Renal cortical epithelial cell (primary cell): ENCODE measurements at regions not wholly inside any gene's neighbourhood (a gene's known extent, or its start where the extent isn't known, plus 50 kb on each side); places are given as distances from the start of the nearest gene placed in this dataset.
A peak's percentile ranks its signal among the peaks of the same experiment; 100 is the strongest.

Experiments used
- DNase-seq: peaks from one replicate; pipeline ENCODE4 v3.0.0-alpha.2; 2011; ENCODE audit warnings: low read depth

- DNase-seq: no peak
Observed at GRCh38 chr3:3629911-3630310, 169.3 kb upstream of the LRRN1 start.

DNA sequence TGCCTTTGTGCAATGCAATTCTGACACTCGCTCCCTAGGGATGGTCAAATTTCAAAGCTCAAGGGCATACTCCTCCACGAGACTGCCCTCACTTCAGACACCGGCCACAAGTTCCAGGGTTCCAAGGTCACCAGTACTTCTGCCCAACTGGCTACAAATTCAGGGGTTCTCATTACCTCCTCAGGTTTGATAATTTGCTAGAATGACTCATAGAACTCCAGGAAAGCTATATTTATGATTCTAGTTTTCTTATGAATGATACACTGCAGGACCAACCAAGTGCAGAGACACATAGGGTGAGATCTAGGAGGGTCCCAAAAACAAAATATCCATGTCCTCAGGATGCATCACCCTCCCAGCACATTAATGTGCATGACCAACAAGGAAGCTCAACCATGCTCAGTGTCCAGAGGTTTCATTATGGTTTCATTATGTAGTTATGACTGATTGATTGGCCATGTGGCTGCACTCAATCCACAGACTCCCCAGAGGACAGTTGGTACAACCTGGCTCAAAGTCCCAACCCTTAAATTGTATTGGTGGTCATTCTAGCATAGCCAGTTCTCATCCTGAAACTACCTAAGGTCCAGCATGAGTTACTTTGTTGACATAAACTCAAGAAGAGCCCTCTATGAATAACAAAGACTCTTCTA, 170.4 kb upstream of the LRRN1 start:
- no peak for DNase-seq

GRCh38 chr3:3627114-3627513, 172.1 kb upstream of the LRRN1 start:
- peak; percentile 16 for DNase-seq

GRCh38 chr3:3625544-3626271, 173.5 kb upstream of the LRRN1 start:
- DNase-seq: no peak

- DNase-seq: no peak
Observed at GRCh38 chr3:3619815-3620214, 179.4 kb upstream of the LRRN1 start.

DNA sequence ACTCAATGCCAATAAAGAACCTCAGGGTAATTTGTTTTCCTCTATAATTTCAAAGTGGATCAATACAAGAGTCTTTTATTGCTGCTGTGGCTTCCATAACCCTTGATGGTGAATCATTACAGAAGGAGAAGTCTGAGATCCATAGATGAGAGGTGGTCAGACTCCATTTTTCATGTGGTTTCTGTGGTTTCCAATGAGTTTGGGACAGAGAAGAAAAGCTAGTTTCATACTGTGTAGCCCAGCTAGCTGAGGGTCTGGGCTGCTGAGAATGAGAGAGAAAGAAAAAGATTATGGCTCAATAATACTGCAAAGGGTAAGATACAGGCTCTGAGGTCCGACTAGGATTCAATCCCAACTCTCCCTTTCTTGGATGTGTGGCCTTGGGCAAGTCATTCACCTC, 180.6 kb upstream of the LRRN1 start:
- DNase-seq: no peak

- DNase-seq: peak; percentile 27
Observed at GRCh38 chr3:3615533-3615932, 183.7 kb upstream of the LRRN1 start.

DNA sequence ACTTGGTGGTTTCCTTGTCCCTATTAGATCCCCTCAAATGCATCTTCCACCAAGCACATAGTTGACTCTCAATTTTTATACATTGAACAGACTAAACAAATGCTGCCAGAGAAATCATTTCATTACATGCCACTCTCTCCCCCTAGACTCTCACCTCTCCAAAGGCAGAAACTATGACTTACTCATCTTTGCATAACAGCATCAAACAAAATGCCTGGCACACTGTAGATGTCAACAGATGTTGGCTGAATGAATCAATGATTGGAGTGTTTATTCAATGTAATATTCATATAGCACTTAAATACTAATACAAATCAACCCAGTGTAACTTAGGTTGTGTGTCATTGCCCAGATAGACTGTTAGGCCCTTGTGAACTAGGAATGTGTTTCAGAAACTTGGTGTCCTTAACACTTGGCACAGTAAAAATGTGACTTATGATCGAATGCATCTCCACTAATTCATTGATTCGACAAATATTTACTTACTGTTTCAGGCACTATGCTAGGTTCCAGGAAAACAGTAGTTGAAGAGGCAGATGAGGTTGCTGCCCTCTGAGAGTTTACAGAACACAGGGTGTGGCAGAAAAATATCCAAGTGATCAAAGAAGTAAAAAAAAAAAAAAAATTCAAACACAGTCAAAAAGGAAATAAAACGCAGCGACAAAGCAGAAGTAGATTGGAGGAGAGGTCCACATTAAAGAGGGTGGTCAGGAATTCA, 188.5 kb upstream of the LRRN1 start:
- DNase-seq: no peak

- DNase-seq: no peak
Observed at GRCh38 chr3:3606321-3606720, 192.9 kb upstream of the LRRN1 start.

- no peak for DNase-seq
Observed at GRCh38 chr3:3605226-3605625, 194.0 kb upstream of the LRRN1 start.

DNA sequence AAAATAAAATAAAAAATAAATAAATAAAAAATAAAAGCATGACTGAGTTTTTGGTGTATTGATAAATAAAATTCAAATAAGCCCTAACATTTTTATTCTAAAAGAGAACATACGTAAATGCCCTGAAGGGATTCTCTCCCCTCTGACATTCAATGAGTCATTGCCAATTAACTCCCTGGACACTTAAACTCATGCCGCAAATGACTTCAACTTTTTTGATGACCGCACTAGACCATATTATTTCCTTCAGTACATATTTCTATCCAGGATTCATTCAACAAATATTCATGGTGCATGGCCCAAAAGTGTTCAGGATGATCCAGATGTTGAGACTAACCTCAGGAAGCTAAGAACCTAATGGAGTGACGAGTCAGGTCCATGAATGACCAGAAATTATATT, 195.9 kb upstream of the LRRN1 start:
- DNase-seq: no peak

DNA sequence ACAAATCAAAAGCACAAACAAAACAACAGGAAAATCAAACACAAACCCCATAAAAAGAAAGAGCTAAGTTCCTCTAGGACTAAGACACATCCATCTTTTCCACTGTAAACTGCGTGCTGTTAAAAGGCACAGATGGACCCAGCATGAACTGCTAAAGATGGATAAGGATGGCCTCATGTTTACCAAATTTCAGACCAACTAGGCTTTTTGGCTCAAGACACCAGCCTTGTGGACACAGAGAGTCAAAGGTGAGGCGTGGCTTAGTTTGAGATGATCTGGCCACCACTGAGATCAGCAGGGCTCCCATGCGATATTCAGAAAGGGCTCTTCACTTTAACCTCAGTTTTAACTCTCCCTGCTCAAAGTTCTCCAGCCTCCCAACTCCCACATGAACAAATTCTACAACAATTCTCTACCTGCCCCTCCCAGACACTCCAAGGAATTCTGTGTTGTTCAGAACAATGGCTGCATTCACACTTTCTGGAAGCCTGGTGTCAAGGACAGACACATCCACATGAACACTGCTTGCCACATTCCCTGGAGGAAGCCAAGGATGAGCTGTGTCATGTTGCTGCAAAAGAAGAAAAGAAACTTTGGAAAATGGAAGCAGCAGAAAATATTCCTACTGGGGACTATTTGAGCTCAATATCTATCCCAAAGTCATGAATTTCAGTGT, 198.4 kb upstream of the LRRN1 start:
- DNase-seq: no peak

DNA sequence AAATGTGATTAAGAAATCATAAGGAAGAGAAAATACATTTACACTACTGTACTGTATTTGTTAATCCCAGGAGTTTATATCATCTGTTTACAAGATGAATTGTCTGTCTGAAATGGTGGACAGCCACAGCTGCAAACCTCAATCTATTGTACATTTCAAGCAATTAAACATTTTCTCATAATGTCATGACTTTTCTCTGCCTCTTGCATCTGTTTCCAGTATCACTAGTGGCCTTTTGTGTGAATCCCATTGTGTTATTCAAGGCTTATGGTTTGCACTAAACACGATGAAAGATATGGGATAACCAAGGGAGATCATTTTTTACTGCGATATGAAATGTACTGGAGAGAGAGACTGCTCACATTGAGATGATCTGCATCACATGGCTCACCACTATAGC, 200.2 kb upstream of the LRRN1 start:
- no peak for DNase-seq

GRCh38 chr3:3594986-3595385, 204.2 kb upstream of the LRRN1 start:
- no peak for DNase-seq

GRCh38 chr3:3589715-3590130, 209.5 kb upstream of the LRRN1 start:
- DNase-seq: no peak

DNA sequence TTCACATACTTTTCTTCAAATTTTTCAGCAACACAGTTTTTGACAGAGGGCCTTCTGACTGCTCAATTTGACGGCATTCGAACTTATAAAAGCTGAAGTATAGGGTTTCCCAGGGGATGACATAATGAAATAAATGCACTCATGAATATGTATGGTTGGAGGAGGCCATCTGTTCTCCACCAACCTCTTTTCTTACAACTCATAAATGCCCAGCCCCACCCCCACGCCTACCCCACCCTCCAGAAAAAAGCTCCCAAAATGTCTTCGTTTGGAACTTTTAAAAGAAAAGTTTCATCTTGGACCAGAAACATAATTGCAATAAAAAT, 211.6 kb upstream of the LRRN1 start:
- DNase-seq: no peak

DNA sequence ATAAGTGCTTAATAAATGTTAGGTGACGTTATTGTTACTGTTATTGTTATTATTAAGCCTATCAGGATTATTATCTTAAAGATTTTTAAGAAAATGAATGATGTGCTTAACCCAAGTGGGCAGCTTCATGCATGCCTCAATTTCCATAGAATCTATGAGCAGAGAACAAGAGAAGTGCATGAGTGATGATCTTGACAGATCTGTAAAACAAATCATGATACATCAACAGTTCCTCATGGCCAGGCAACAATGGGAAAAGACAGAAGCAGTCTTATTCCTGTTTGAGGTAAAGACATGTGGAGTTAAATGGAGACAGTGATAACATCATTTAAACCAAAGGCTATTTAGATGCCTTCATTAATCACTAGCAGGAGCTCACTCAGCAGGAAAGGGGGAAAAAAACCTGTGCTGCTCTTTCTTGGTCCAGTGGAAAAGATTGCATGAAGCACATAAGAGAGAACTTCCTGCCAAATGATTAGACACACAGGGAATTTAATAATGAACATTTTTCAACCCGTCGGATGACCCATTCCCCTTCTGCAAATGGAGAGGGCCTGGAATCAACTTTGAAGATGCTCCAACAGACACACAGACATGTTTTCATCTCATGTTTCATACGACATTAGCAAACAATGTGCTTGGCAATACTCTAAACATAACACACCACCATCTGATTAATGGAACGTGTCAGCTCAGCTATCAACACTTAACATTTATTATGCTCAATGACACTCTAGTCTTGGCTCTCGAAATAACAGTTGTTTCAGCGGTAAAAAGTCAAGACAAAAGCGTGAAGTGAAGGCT, 212.2 kb upstream of the LRRN1 start:
- no peak for DNase-seq

DNA sequence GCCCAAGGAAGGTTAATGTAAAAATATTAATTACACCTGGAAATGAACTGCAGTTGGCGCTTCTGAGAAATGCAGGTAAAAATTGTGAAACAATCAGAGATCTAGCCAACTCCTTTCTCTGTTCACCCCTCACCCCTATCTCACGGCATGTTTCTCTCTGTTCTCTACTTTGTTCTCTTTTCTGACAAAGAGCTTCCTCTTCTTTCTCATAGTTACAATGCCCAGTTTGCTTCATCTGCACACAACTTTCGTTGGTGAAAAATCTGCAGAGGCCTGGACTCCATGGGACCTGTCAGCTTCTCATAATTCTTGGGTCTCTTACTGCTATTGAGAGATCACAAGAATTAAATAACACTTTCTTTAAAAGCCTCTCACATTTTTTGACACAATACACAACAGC, 212.9 kb upstream of the LRRN1 start:
- DNase-seq: no peak

- DNase-seq: no peak
Observed at GRCh38 chr3:3579658-3580057, 219.6 kb upstream of the LRRN1 start.

DNA sequence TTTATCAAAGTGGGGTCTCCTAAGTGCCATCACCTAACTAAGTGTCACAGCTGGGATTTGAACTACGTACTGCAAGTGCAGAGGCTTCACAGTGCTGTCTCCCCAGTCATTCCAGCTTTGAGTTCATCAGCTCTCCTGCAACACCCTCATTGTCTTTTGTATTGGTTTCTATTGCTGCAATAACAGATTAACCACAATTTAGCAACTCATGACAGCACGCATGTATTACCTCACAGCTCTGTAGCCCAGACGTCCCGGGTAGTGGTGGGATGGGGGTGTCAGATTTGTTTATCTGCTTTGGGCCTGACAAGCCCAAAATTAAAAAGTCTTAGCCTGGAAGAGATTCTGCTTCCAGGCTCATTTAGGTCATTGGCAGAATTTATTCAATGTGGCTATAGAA, 220.5 kb upstream of the LRRN1 start:
- DNase-seq: no peak

DNA sequence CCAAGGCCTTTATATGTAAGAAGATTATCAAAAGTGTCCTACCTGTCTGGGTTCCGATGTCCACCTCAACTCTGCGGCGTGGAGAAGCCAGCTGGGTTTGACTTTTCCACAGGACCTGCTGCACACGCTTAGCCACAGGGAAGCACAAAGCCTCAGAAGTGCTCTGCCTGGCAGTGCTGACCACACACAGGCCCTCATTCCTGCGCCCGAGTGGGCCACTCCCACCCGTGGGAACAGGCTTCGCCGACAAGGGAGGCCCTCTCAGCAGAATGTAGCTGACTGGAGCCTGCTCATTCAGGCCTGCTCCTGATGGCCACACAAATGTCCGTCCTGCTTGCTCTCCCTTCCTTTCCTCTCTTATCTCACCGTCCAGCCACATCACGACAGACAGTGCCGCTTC, 221.4 kb upstream of the LRRN1 start:
- DNase-seq: no peak

DNA sequence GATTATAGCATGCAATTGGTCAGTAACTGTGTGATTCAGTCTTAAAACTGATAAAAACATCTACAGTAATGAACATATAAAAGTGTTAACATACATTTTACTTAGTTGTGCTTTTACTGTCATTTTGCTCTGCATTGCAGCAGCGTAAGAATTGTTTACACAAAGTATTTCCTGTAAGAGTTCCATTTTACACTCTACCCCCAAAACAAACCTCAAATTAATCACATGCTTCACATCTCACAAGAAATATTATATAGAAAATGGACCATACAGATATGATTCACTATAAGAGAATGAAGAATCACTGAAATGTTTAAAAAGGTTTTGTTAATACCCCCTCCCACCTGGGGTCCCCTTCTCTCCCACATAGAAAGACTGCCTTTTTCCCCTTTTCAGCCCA, 225.9 kb upstream of the LRRN1 start:
- no peak for DNase-seq
